Left cardiac atrium (tissue), 4 donors: ENCODE measurements at regions not wholly inside any gene's neighbourhood (a gene's known extent, or its start where the extent isn't known, plus 50 kb on each side); places are given as distances from the start of the nearest gene placed in this dataset.
"Not testable (repeated sequence)": the region's sequence is repeated elsewhere in the genome, so short reads cannot be mapped to it uniquely, and the experiment has no call there.

Experiments
- ATAC-seq, 2 donors: fragments of 200-7000 bp; cut with Tn5 transposase; one replicate each; pipeline ENCODE4 v1.9.1; 2020; ENCODE audit warnings: mild to moderate bottlenecking in 2 of 2, moderate library complexity in 2 of 2
- DNase-seq: peaks from one replicate; pipeline ENCODE4 v3.0.0-alpha.2; 2020
- intact Hi-C, 2 donors: fragments of 100-400 bp; cut with DNase I; formaldehyde crosslinking; loops; one replicate each; pipeline versions ENCODE4 v1.14.1 to v1.15.1; 2022 to 2023
- donor health status: DM: no; HTN: yes; CAD: no.
- donor health status: DM: no; HTN: yes; CAD: no; lungs with severe emphysema.
- donor health status: DM: yes; HTN: yes; CAD: no.
- donor health status: Dilated cardiomyopathy.

- no peak for ATAC-seq
- intact Hi-C loops = no loop called here
- no peak for DNase-seq
Measured at GRCh38 chr6:119739769-119740168, 390.2 kb upstream of the MAN1A1 start.

- DNase-seq (no peak), ATAC-seq (no peak)
- intact Hi-C loops = no loop called here
Measured at GRCh38 chr6:119738425-119738824, 388.9 kb upstream of the MAN1A1 start.

- ATAC-seq (no peak), DNase-seq (no peak)
- intact Hi-C loops = no loop called here
Measured at GRCh38 chr6:119736296-119737021, 386.9 kb upstream of the MAN1A1 start.

GRCh38 chr6:119735530-119735929, 386.0 kb upstream of the MAN1A1 start:
- no peak for DNase-seq
- no peak for ATAC-seq
- intact Hi-C loops = no loop called here

- intact Hi-C loops = no loop called here
- DNase-seq (no peak), ATAC-seq (no peak)
Measured at GRCh38 chr6:119734227-119734626, 384.7 kb upstream of the MAN1A1 start.

GRCh38 chr6:119728935-119729334, 379.4 kb upstream of the MAN1A1 start:
- DNase-seq = no peak
- no peak for ATAC-seq
- intact Hi-C loops = no loop called here

GRCh38 chr6:119728220-119728750, 378.7 kb upstream of the MAN1A1 start:
- intact Hi-C loops = no loop called here
- DNase-seq = no peak

GRCh38 chr6:119727504-119728219, 378.1 kb upstream of the MAN1A1 start:
- intact Hi-C loops = no loop called here
- ATAC-seq (no peak), DNase-seq (no peak)

More at GRCh38 chr6:119728220-119728750, 378.7 kb upstream of the MAN1A1 start:
- ATAC-seq = no peak

- ATAC-seq, intact Hi-C loops, DNase-seq: not testable (repeated sequence)
Measured at GRCh38 chr6:119726912-119727311, 377.4 kb upstream of the MAN1A1 start.

GRCh38 chr6:119726086-119726485, 376.5 kb upstream of the MAN1A1 start:
- no peak for DNase-seq
- ATAC-seq = no peak
- intact Hi-C loops = no loop called here

- ATAC-seq = no peak
- intact Hi-C loops = no loop called here
- DNase-seq = no peak
Measured at GRCh38 chr6:119720160-119720559, 370.6 kb upstream of the MAN1A1 start.

- intact Hi-C loops = no loop called here
- ATAC-seq = no peak
- DNase-seq = no peak
Measured at GRCh38 chr6:119717942-119718341, 368.4 kb upstream of the MAN1A1 start.

- ATAC-seq = no peak
- intact Hi-C loops = no loop called here
- no peak for DNase-seq
Measured at GRCh38 chr6:119716668-119717270, 367.2 kb upstream of the MAN1A1 start.

GRCh38 chr6:119713903-119714302, 364.3 kb upstream of the MAN1A1 start:
- DNase-seq = no peak
- intact Hi-C loops = no loop called here
- ATAC-seq = no peak

GRCh38 chr6:119686644-119687043, 337.1 kb upstream of the MAN1A1 start:
- no peak for DNase-seq
- no peak for ATAC-seq
- intact Hi-C loops = no loop called here

GRCh38 chr6:119686240-119686639, 336.7 kb upstream of the MAN1A1 start:
- no peak for ATAC-seq
- intact Hi-C loops = no loop called here
- DNase-seq = no peak

GRCh38 chr6:119683671-119684070, 334.1 kb upstream of the MAN1A1 start:
- DNase-seq (no peak), ATAC-seq (no peak)
- intact Hi-C loops = no loop called here

- no peak for ATAC-seq
Measured at GRCh38 chr6:119683031-119683430, 333.5 kb upstream of the MAN1A1 start.

GRCh38 chr6:119678961-119679360, 329.4 kb upstream of the MAN1A1 start:
- DNase-seq (no peak), ATAC-seq (no peak)
- intact Hi-C loops = no loop called here

More at GRCh38 chr6:119683031-119683430, 333.5 kb upstream of the MAN1A1 start:
- intact Hi-C loops = no loop called here
- no peak for DNase-seq

GRCh38 chr6:119677384-119677783, 327.8 kb upstream of the MAN1A1 start:
- intact Hi-C loops = no loop called here
- no peak for DNase-seq
- no peak for ATAC-seq
